BE2C (cell line): ENCODE measurements at regions not wholly inside any gene's neighbourhood (a gene's known extent, or its start where the extent isn't known, plus 50 kb on each side); places are given as distances from the start of the nearest gene placed in this dataset.
"Not testable (repeated sequence)": the region's sequence is repeated elsewhere in the genome, so short reads cannot be mapped to it uniquely, and the experiment has no call there.

Source experiments
- DNase-seq: peaks from one replicate; pipeline ENCODE4 v3.0.0-alpha.2; 2020
- H3K27me3 ChIP-seq: fragments of 250-450 bp; sonication (Bioruptor Pico); 2 replicates; pipeline ENCODE4 v1.5.1; 2020; ENCODE audit warnings: mild to moderate bottlenecking
- H3K36me3 ChIP-seq: fragments of 250-450 bp; sonication (Bioruptor Pico); 2 replicates; pipeline ENCODE4 v1.5.1; 2020; ENCODE audit warnings: mild to moderate bottlenecking
- H3K4me1 ChIP-seq: fragments of 250-450 bp; sonication (Bioruptor Pico); 2 replicates; pipeline ENCODE4 v1.5.1; 2020
- H3K4me3 ChIP-seq: 2 replicates; pipeline ENCODE4 v1.5.1; 2011; ENCODE audit warnings: low read depth, low read length
- H3K9me3 ChIP-seq: fragments of 250-450 bp; sonication (Bioruptor Pico); 2 replicates; pipeline ENCODE4 v1.5.1; 2020
- TF ChIP-seq, protein P1 (sequence below): IDR thresholded peaks from 2 replicates; pipeline ENCODE4 v1.5.1; 2012; ENCODE audit warnings: mild to moderate bottlenecking, low read depth, low read length

GRCh38 chrX:3516051-3516541, 169.6 kb upstream of the MXRA5 start:
- DNase-seq: no peak
- Histone ChIP-seq H3K4me3 (no peak overlapping the region), H3K27me3 (no peaks in the 10 kb centered on the region), H3K9me3 (no peaks in the 10 kb centered on the region), H3K4me1 (no peaks in the 10 kb centered on the region), H3K36me3 (no peaks in the 10 kb centered on the region)
- TF ChIP-seq, protein P1, sequence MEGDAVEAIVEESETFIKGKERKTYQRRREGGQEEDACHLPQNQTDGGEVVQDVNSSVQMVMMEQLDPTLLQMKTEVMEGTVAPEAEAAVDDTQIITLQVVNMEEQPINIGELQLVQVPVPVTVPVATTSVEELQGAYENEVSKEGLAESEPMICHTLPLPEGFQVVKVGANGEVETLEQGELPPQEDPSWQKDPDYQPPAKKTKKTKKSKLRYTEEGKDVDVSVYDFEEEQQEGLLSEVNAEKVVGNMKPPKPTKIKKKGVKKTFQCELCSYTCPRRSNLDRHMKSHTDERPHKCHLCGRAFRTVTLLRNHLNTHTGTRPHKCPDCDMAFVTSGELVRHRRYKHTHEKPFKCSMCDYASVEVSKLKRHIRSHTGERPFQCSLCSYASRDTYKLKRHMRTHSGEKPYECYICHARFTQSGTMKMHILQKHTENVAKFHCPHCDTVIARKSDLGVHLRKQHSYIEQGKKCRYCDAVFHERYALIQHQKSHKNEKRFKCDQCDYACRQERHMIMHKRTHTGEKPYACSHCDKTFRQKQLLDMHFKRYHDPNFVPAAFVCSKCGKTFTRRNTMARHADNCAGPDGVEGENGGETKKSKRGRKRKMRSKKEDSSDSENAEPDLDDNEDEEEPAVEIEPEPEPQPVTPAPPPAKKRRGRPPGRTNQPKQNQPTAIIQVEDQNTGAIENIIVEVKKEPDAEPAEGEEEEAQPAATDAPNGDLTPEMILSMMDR: no peak

GRCh38 chrX:3514996-3515395, 168.5 kb upstream of the MXRA5 start:
- H3K9me3 ChIP-seq: no peaks in the 10 kb centered on the region
- no peak for DNase-seq

GRCh38 chrX:3512150-3512549, 165.7 kb upstream of the MXRA5 start:
- not testable (repeated sequence) for H3K4me3 ChIP-seq, H3K36me3 ChIP-seq, H3K4me1 ChIP-seq, DNase-seq, H3K9me3 ChIP-seq, H3K27me3 ChIP-seq

More at GRCh38 chrX:3514996-3515395, 168.5 kb upstream of the MXRA5 start:
- Histone ChIP-seq H3K36me3 (no peaks in the 10 kb centered on the region), H3K27me3 (no peaks in the 10 kb centered on the region), H3K4me1 (no peaks in the 10 kb centered on the region), H3K4me3 (no peak overlapping the region)
- TF ChIP-seq, protein P1: no peak

- TF ChIP-seq, protein P1: no peak
- Histone ChIP-seq H3K27me3 (no peaks in the 10 kb centered on the region), H3K4me3 (no peak overlapping the region), H3K4me1 (no peaks in the 10 kb centered on the region), H3K9me3 (no peaks in the 10 kb centered on the region), H3K36me3 (no peaks in the 10 kb centered on the region)
- DNase-seq: no peak
Observed at GRCh38 chrX:3509934-3510333, 163.5 kb upstream of the MXRA5 start.

DNA sequence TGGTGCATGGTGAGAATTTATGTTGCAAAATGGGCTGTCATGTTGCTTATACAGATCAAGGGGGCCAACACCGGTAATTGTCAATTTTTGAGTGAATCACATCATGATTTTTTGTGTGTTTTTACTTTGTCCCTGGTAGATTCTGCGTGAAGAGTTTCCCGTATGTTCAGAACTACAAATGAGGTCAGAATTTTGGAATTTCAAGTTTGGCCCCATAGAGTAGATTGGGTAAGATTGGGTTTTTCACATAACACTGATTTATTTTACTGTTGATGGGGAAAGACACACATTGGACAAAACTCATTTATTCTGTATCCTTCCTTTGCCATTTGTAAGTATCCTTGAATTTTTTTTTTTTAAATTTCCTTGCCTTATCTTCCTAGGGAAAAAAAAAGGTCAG, 158.5 kb upstream of the MXRA5 start:
- Histone ChIP-seq H3K9me3 (no peaks in the 10 kb centered on the region), H3K27me3 (no peaks in the 10 kb centered on the region)
- TF ChIP-seq, protein P1: no peak

GRCh38 chrX:3501833-3502535, 155.5 kb upstream of the MXRA5 start:
- TF ChIP-seq, protein P1: no peak
- H3K27me3 ChIP-seq: no peaks in the 10 kb centered on the region
- no peaks in the 10 kb centered on the region for H3K9me3 ChIP-seq
- no peaks in the 10 kb centered on the region for H3K4me1 ChIP-seq
- no peak for DNase-seq
- H3K4me3 ChIP-seq: no peak overlapping the region
- H3K36me3 ChIP-seq: no peaks in the 10 kb centered on the region

More for the DNA sequence above, 158.5 kb upstream of the MXRA5 start:
- Histone ChIP-seq H3K4me1 (no peaks in the 10 kb centered on the region), H3K4me3 (no peak overlapping the region), H3K36me3 (no peaks in the 10 kb centered on the region)
- no peak for DNase-seq

- H3K27me3 ChIP-seq, H3K36me3 ChIP-seq, H3K4me3 ChIP-seq, DNase-seq, H3K9me3 ChIP-seq, H3K4me1 ChIP-seq: not testable (repeated sequence)
Observed at GRCh38 chrX:3495836-3496769, 149.7 kb upstream of the MXRA5 start.
